ENCODE measurements at regions not wholly inside any gene's neighbourhood (a gene's known extent, or its start where the extent isn't known, plus 50 kb on each side); places are given as distances from the start of the nearest gene placed in this dataset.
A peak's percentile ranks its signal among the peaks of the same experiment; 100 is the strongest.

GRCh38 chr12:5230156-5230555 is 186.5 kb downstream of the KCNA5 start:
- no peak for DNase-seq (ENCODE audit: low spot score)

GRCh38 chr12:5230861-5231260 is 187.2 kb downstream of the KCNA5 start:
- DNase-seq (ENCODE audit: low spot score), result no peak

- DNase-seq (ENCODE audit: low spot score), result no peak
Measured at GRCh38 chr12:5232291-5232690, 188.6 kb downstream of the KCNA5 start.

- no peak for DNase-seq (ENCODE audit: low spot score)
Measured at GRCh38 chr12:5232826-5233500, 189.3 kb downstream of the KCNA5 start.

GRCh38 chr12:5236022-5236640 is 192.5 kb downstream of the KCNA5 start:
- DNase-seq (ENCODE audit: low spot score), result no peak

GRCh38 chr12:5242440-5242839 is 189.5 kb upstream of the NTF3 start:
- DNase-seq (ENCODE audit: low spot score), result no peak

GRCh38 chr12:5243014-5243413 is 188.9 kb upstream of the NTF3 start:
- no peak for DNase-seq (ENCODE audit: low spot score)

- no peak for DNase-seq (ENCODE audit: low spot score)
Measured at GRCh38 chr12:5244513-5244972, 187.4 kb upstream of the NTF3 start.

GRCh38 chr12:5246196-5246595 is 185.7 kb upstream of the NTF3 start:
- no peak for DNase-seq (ENCODE audit: low spot score)

- no peak for DNase-seq (ENCODE audit: low spot score)
Measured at GRCh38 chr12:5247144-5247543, 184.8 kb upstream of the NTF3 start.

- DNase-seq (ENCODE audit: low spot score), result no peak
Measured at GRCh38 chr12:5248230-5248629, 183.7 kb upstream of the NTF3 start.

- DNase-seq (ENCODE audit: low spot score), result no peak
Measured at GRCh38 chr12:5248999-5249526, 182.8 kb upstream of the NTF3 start.

GRCh38 chr12:5251092-5251491 is 180.8 kb upstream of the NTF3 start:
- no peak for DNase-seq (ENCODE audit: low spot score)

GRCh38 chr12:5251786-5252185 is 180.1 kb upstream of the NTF3 start:
- no peak for DNase-seq (ENCODE audit: low spot score)

GRCh38 chr12:5254703-5255102 is 177.2 kb upstream of the NTF3 start:
- no peak for DNase-seq (ENCODE audit: low spot score)

GRCh38 chr12:5257763-5258495 is 174.0 kb upstream of the NTF3 start:
- DNase-seq (ENCODE audit: low spot score), result no peak

- no peak for DNase-seq (ENCODE audit: low spot score)
Measured at GRCh38 chr12:5258498-5258897, 173.4 kb upstream of the NTF3 start.

- DNase-seq (ENCODE audit: low spot score), result no peak
Measured at GRCh38 chr12:5258926-5259325, 173.0 kb upstream of the NTF3 start.

- DNase-seq (ENCODE audit: low spot score), result peak; percentile 28
Measured at GRCh38 chr12:5259523-5259922, 172.4 kb upstream of the NTF3 start.

- peak; percentile 71 for DNase-seq (ENCODE audit: low spot score)
Measured at GRCh38 chr12:5260086-5260485, 171.8 kb upstream of the NTF3 start.

- no peak for DNase-seq (ENCODE audit: low spot score)
Measured at GRCh38 chr12:5260591-5261086, 171.3 kb upstream of the NTF3 start.

GRCh38 chr12:5262450-5262849 is 169.5 kb upstream of the NTF3 start:
- DNase-seq (ENCODE audit: low spot score), result no peak

GRCh38 chr12:5262885-5263284 is 169.0 kb upstream of the NTF3 start:
- no peak for DNase-seq (ENCODE audit: low spot score)
